Neural progenitor cell (in vitro differentiated cells): ENCODE measurements at regions not wholly inside any gene's neighbourhood (a gene's known extent, or its start where the extent isn't known, plus 50 kb on each side); places are given as distances from the start of the nearest gene placed in this dataset.

ENCODE experiments used
- DNase-seq: peaks from one replicate; pipeline ENCODE4 v3.0.0-alpha.2; 2016; ENCODE audit warnings: low spot score
- H2AFZ ChIP-seq: fragments of 200-600 bp; sonication (generic); replicated peaks from 2 replicates; pipeline ENCODE4 v1.6.1; 2016; ENCODE audit warnings: antibody characterized with exemption
- H3F3A ChIP-seq: fragments of 200-600 bp; sonication (generic); 2 replicates; pipeline ENCODE4 v1.6.1; 2016; ENCODE audit warnings: antibody characterized with exemption, low read depth
- H3K27ac ChIP-seq: fragments of 200-600 bp; sonication (generic); 2 replicates; pipeline ENCODE4 v1.5.1; 2016; ENCODE audit warnings: mild to moderate bottlenecking
- H3K27me3 ChIP-seq: fragments of 200-600 bp; sonication (generic); 2 replicates; pipeline ENCODE4 v1.6.1; 2016; ENCODE audit warnings: mild to moderate bottlenecking, moderate library complexity
- H3K36me3 ChIP-seq: fragments of 200-600 bp; sonication (generic); 2 replicates; pipeline ENCODE4 v1.5.1; 2016
- H3K4me1 ChIP-seq: fragments of 200-600 bp; sonication (generic); 2 replicates; pipeline ENCODE4 v1.6.1; 2016; ENCODE audit warnings: mixed run types
- H3K4me2 ChIP-seq: fragments of 200-600 bp; sonication (generic); 2 replicates; pipeline ENCODE4 v1.6.1; 2016
- H3K4me3 ChIP-seq: fragments of 200-600 bp; sonication (generic); 2 replicates; pipeline ENCODE4 v1.5.1; 2016
- H3K79me2 ChIP-seq: fragments of 200-600 bp; sonication (generic); 2 replicates; pipeline ENCODE4 v1.6.1; 2016; ENCODE audit warnings: low read depth
- H3K9ac ChIP-seq: fragments of 200-600 bp; sonication (generic); 2 replicates; pipeline ENCODE4 v1.6.1; 2016
- H3K9me3 ChIP-seq: fragments of 200-600 bp; sonication (generic); 2 replicates; pipeline ENCODE4 v1.5.1; 2016; ENCODE audit warnings: low read depth
- H4K20me1 ChIP-seq: fragments of 200-600 bp; sonication (generic); 2 replicates; pipeline ENCODE4 v1.6.1; 2016; ENCODE audit warnings: low read depth
- H3K27ac Mint-ChIP-seq: 3 replicates; pipeline ENCODE4 v1.8.0; 2021; ENCODE audit warnings: mixed read lengths
- H3K27me3 Mint-ChIP-seq: 2 replicates; pipeline ENCODE4 v1.8.0; 2022; ENCODE audit warnings: low read depth, mild to moderate bottlenecking, inconsistent platforms, moderate library complexity, mixed read lengths; ENCODE audit not compliant: insufficient read depth
- H3K36me3 Mint-ChIP-seq: 3 replicates; pipeline ENCODE4 v1.8.0; 2021; ENCODE audit warnings: mixed read lengths
- H3K4me1 Mint-ChIP-seq: 3 replicates; pipeline ENCODE4 v1.8.0; 2021; ENCODE audit warnings: mixed read lengths
- H3K4me3 Mint-ChIP-seq: 3 replicates; pipeline ENCODE4 v1.8.0; 2021; ENCODE audit warnings: mild to moderate bottlenecking, moderate library complexity, mixed read lengths
- H3K9me3 Mint-ChIP-seq: 3 replicates; pipeline ENCODE4 v1.8.0; 2020; ENCODE audit warnings: mixed read lengths
- EZH2 ChIP-seq: fragments of 200-600 bp; sonication (generic); IDR thresholded peaks from 2 replicates; pipeline ENCODE4 v1.6.1; 2017; ENCODE audit warnings: antibody characterized with exemption, mild to moderate bottlenecking, moderate library complexity
- EZH2phosphoT487 ChIP-seq: fragments of 200-600 bp; sonication (generic); IDR thresholded peaks from 2 replicates; pipeline ENCODE4 v1.6.1; 2017; ENCODE audit warnings: antibody characterized with exemption
- TF ChIP-seq, protein P1 (sequence below): fragments of 200-600 bp; sonication (generic); IDR thresholded peaks from 2 replicates; pipeline ENCODE4 v1.5.1; 2017; ENCODE audit warnings: antibody characterized with exemption, mild to moderate bottlenecking

DNA sequence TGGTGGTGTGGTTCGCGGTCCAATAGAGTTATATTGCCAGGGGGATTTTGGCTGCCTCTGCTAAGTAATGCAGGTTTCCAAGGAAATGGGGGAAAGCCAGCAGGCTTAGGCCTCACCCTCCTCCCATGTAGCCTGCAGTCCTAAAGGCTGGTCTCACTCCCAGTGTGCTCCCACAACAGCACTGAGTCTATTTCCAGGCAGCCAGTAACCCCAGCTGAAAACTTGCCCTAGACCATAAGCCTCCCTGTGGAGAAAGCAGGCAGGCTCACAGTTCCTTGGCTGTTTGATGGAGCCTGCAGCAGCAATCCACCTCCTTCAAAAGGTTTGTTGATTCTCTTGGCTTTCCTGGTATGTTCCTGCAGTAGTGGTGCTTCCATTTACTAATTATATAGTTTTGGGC is 220.0 kb upstream of the ZNF804B start:
- Mint-ChIP-seq H3K27ac (no peak overlapping the region), H3K4me1 (peaks cover 8% of the 10 kb centered on the region)
- no peaks in the 10 kb centered on the region for H3F3A ChIP-seq

DNA sequence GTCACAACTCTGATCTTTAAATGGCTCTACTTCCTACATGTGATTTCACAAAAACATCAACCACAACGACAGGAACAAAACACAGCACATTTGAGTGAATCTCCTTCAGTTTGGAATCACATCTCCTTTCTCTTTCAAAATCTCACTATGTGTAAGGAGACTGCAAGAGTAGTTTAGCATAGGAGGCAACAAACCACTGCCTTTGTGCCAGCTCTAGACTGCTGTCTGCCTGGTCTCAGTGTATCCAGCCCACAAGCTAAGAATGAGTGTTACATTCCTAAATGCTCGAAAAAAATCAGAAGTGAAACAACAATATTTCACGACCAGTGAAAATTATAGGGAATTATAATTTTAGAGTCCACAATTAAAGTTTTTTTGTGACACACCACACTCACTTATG is 217.0 kb upstream of the STEAP4 start:
- Mint-ChIP-seq H3K4me3 (no peak overlapping the region), H3K27ac (no peak overlapping the region), H3K4me1 (peaks cover 5% of the 10 kb centered on the region), H3K9me3 (no peaks in the 10 kb centered on the region), H3K36me3 (no peaks in the 10 kb centered on the region), H3K27me3 (no peaks in the 10 kb centered on the region)
- Histone ChIP-seq H3K4me1 (no peaks in the 10 kb centered on the region), H3K4me2 (no peak overlapping the region), H3K9ac (no peak overlapping the region), H3F3A (no peaks in the 10 kb centered on the region), H3K36me3 (no peaks in the 10 kb centered on the region), H3K9me3 (no peaks in the 10 kb centered on the region), H3K27ac (no peak overlapping the region), H2AFZ (no peak overlapping the region), H3K27me3 (no peaks in the 10 kb centered on the region), H3K79me2 (no peaks in the 10 kb centered on the region), H3K4me3 (no peak overlapping the region), H4K20me1 (no peaks in the 10 kb centered on the region)
- DNase-seq = no peak
- TF ChIP-seq EZH2 (no peak), EZH2phosphoT487 (no peak)
- TF ChIP-seq, protein P1, sequence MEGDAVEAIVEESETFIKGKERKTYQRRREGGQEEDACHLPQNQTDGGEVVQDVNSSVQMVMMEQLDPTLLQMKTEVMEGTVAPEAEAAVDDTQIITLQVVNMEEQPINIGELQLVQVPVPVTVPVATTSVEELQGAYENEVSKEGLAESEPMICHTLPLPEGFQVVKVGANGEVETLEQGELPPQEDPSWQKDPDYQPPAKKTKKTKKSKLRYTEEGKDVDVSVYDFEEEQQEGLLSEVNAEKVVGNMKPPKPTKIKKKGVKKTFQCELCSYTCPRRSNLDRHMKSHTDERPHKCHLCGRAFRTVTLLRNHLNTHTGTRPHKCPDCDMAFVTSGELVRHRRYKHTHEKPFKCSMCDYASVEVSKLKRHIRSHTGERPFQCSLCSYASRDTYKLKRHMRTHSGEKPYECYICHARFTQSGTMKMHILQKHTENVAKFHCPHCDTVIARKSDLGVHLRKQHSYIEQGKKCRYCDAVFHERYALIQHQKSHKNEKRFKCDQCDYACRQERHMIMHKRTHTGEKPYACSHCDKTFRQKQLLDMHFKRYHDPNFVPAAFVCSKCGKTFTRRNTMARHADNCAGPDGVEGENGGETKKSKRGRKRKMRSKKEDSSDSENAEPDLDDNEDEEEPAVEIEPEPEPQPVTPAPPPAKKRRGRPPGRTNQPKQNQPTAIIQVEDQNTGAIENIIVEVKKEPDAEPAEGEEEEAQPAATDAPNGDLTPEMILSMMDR = no peak

More for the DNA sequence above, 220.0 kb upstream of the ZNF804B start:
- no peak overlapping the region for H3K27ac ChIP-seq
- H3K4me2 ChIP-seq = no peak overlapping the region
- Mint-ChIP-seq H3K9me3 (peaks cover 20% of the 10 kb centered on the region), H3K4me3 (no peak overlapping the region), H3K27me3 (peaks cover 4% of the 10 kb centered on the region), H3K36me3 (no peaks in the 10 kb centered on the region)
- no peaks in the 10 kb centered on the region for H3K27me3 ChIP-seq
- DNase-seq = no peak
- no peaks in the 10 kb centered on the region for H3K4me1 ChIP-seq
- no peak for TF ChIP-seq EZH2phosphoT487
- TF ChIP-seq EZH2 = no peak
- TF ChIP-seq, protein P1 = no peak
- H3K9ac ChIP-seq = no peak overlapping the region
- H3K36me3 ChIP-seq = no peaks in the 10 kb centered on the region
- H3K79me2 ChIP-seq = no peaks in the 10 kb centered on the region
- no peaks in the 10 kb centered on the region for H4K20me1 ChIP-seq
- H3K9me3 ChIP-seq = no peaks in the 10 kb centered on the region
- no peak overlapping the region for H3K4me3 ChIP-seq
- no peak overlapping the region for H2AFZ ChIP-seq

DNA sequence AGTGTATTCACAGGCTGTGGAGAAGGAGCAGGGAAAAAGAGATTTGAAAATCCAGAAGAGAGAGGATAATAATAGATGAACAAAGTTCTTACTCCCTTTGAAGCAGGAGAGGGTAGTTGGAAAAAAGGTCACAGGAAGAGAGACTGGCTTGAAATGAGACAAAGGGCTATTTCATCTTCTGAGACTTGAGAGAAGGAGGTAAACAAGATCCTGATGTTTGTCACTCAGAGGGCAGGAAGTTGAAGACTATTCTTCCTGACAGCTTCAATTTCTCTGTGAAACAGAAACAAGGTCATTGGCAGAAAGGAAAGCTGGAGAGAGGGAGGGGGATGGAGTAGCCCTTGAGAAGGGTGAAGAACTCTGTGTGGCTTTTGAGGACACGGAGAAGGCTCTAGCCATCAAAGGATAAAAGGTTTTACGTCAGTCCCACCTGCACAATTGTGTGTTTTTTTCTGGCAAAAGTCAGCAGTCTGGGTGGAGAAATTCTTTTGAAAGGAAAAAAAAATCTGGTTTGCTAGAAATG is 216.1 kb upstream of the STEAP4 start:
- H3K27me3 Mint-ChIP-seq = no peaks in the 10 kb centered on the region
- H3F3A ChIP-seq = no peaks in the 10 kb centered on the region
- TF ChIP-seq EZH2 = no peak
- TF ChIP-seq, protein P1 = no peak
- no peak for TF ChIP-seq EZH2phosphoT487
- no peaks in the 10 kb centered on the region for H4K20me1 ChIP-seq
- no peaks in the 10 kb centered on the region for H3K36me3 ChIP-seq
- H3K4me2 ChIP-seq = no peak overlapping the region
- no peak for DNase-seq
- no peaks in the 10 kb centered on the region for H3K9me3 ChIP-seq
- H3K27ac ChIP-seq = no peak overlapping the region
- no peaks in the 10 kb centered on the region for H3K79me2 ChIP-seq
- H3K27ac Mint-ChIP-seq = no peak overlapping the region
- no peak overlapping the region for H2AFZ ChIP-seq
- H3K9me3 Mint-ChIP-seq = no peaks in the 10 kb centered on the region
- no peaks in the 10 kb centered on the region for H3K36me3 Mint-ChIP-seq
- H3K27me3 ChIP-seq = no peaks in the 10 kb centered on the region
- peaks cover 5% of the 10 kb centered on the region for H3K4me1 Mint-ChIP-seq
- H3K4me1 ChIP-seq = no peaks in the 10 kb centered on the region
- H3K4me3 Mint-ChIP-seq = no peak overlapping the region
- no peak overlapping the region for H3K9ac ChIP-seq
- H3K4me3 ChIP-seq = no peak overlapping the region
